ENCODE measurements at regions not wholly inside any gene's neighbourhood (a gene's known extent, or its start where the extent isn't known, plus 50 kb on each side); places are given as distances from the start of the nearest gene placed in this dataset.

GRCh38 chr12:93048656-93049055 is 119.6 kb upstream of the EEA1 start:
- no peaks in the 10 kb centered on the region for H3K27me3 ChIP-seq
- no peaks in the 10 kb centered on the region for H3K9me3 ChIP-seq
- no peak overlapping the region for H3K4me3 ChIP-seq
- intact Hi-C loops (cut with DNase I), result no loop called here
- no peak for DNase-seq (ENCODE audit: extremely low spot score)
- WGBS, result 83% methylated on average over 3 of the region's 3 CpGs
- no peak overlapping the region for H3K27ac ChIP-seq (replicated peaks in 1 of 4)
- H3K36me3 ChIP-seq, result no peaks in the 10 kb centered on the region
- TF ChIP-seq CTCF (IDR thresholded peaks at IDR 0.05) (no peak), POLR2A (IDR thresholded peaks at IDR 0.05; ENCODE audit: low read depth) (no peak), EP300 (IDR thresholded peaks at IDR 0.05) (no peak), POLR2AphosphoS5 (IDR thresholded peaks at IDR 0.05) (no peak)
- peaks cover 4 to 16% (median 9%) of the 10 kb centered on the region in 4 donors for H3K4me1 ChIP-seq

DNA sequence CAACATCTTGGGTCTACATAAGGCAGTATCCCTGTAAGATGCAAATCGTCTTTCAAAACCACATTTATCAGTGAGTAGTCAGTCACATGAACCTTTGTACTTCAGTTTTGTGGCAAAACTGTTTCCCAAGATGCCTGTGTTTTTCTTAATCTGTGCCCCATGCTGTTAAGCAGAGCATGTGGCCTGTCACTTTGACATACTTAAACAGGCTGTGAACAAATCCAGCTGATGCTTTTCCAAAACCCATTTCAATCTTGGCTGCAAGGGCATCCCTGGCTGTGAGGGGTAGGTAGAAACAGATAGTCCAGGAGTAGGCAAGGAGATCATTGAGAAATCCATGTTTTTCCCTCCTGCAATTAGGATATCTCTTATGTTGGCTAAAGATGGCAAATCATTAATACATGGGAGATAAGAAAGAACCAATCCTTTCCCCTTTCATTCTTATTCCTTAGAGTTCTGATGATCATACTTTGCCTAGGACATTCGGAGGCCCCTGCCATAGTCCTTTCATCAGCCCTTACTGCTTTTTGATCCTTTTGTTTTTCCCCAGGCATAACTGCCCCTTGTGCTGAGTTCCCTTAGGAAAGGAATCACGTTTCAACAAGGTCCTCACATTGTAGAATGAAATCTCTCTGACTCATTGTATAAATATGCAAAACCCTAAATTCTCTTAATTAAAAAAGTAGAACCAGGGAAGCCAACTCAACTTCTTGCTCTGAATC is 121.1 kb upstream of the EEA1 start:
- no peak overlapping the region for H3K4me3 ChIP-seq
- no peak for DNase-seq (ENCODE audit: extremely low spot score)
- H3K4me1 ChIP-seq, result peaks cover 4 to 16% (median 9%) of the 10 kb centered on the region in 4 donors
- H3K27me3 ChIP-seq, result no peaks in the 10 kb centered on the region
- intact Hi-C loops (cut with DNase I), result no loop called here
- no peaks in the 10 kb centered on the region for H3K36me3 ChIP-seq
- no peak overlapping the region for H3K27ac ChIP-seq (replicated peaks in 1 of 4)
- no peak for TF ChIP-seq CTCF (IDR thresholded peaks at IDR 0.05)
- TF ChIP-seq EP300 (IDR thresholded peaks at IDR 0.05), result no peak
- no peak for TF ChIP-seq POLR2A (IDR thresholded peaks at IDR 0.05; ENCODE audit: low read depth)
- no peak for TF ChIP-seq POLR2AphosphoS5 (IDR thresholded peaks at IDR 0.05)
- WGBS, result 65% methylated on average over 3 of the region's 3 CpGs
- no peaks in the 10 kb centered on the region for H3K9me3 ChIP-seq

DNA sequence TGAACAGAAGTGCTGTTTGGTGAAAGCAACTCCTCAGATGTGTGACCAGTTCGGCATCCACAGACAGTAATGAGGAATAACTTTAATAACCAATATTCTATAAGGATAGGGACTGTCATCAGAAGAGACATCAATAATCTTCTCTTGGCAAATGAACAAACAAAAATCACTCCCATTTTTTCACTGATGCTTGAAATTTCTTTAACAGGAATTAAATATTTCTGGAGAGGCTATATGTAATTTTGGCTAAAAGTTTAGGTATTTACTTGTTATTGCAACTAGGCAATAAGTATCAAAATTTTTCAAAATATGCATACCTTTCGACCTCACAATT is 121.6 kb upstream of the EEA1 start:
- no peak for DNase-seq (ENCODE audit: extremely low spot score)
- 94% methylated on average over 2 of the region's 2 CpGs for WGBS
- Histone ChIP-seq H3K4me3 (no peak overlapping the region), H3K36me3 (no peaks in the 10 kb centered on the region), H3K9me3 (no peaks in the 10 kb centered on the region), H3K4me1 (peaks cover 4 to 16% (median 9%) of the 10 kb centered on the region in 4 donors), H3K27me3 (no peaks in the 10 kb centered on the region), H3K27ac (replicated peaks in 1 of 4) (no peak overlapping the region)
- TF ChIP-seq EP300 (IDR thresholded peaks at IDR 0.05) (no peak), POLR2A (IDR thresholded peaks at IDR 0.05; ENCODE audit: low read depth) (no peak), CTCF (IDR thresholded peaks at IDR 0.05) (no peak), POLR2AphosphoS5 (IDR thresholded peaks at IDR 0.05) (no peak)
- intact Hi-C loops (cut with DNase I), result no loop called here

- Histone ChIP-seq H3K4me3 (no peak overlapping the region), H3K4me1 (peaks cover 4 to 16% (median 9%) of the 10 kb centered on the region in 4 donors), H3K36me3 (no peaks in the 10 kb centered on the region), H3K27me3 (no peaks in the 10 kb centered on the region), H3K27ac (replicated peaks in 1 of 4) (no peak overlapping the region), H3K9me3 (no peaks in the 10 kb centered on the region)
- TF ChIP-seq EP300 (IDR thresholded peaks at IDR 0.05), result no peak
- TF ChIP-seq POLR2AphosphoS5 (IDR thresholded peaks at IDR 0.05), result no peak
- TF ChIP-seq POLR2A (IDR thresholded peaks at IDR 0.05; ENCODE audit: low read depth), result no peak
- TF ChIP-seq CTCF (IDR thresholded peaks at IDR 0.05), result no peak
- DNase-seq (ENCODE audit: extremely low spot score), result no peak
- intact Hi-C loops (cut with DNase I), result no loop called here
Measured at GRCh38 chr12:93054021-93054420, 124.9 kb upstream of the EEA1 start.

DNA sequence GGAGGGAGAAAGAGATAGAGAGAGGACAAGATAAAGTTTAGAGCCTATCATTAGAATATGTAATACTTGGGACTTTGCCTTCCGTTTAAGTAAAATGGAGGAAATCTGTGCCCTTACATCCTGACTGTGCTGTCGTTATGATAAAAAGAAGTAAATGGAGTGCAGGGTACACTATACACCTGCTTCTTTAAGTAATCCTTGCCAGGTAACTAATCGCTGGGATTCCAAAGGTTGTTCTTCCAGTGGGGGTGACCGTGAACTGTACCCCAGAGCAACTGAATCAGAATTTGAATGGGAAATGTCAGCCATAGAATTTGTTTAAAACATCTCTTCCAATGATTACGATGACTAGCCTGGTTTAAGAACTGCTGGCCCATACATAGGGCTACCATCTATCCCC is 126.1 kb upstream of the EEA1 start:
- 80% methylated on average over 5 of the region's 5 CpGs for WGBS
- Histone ChIP-seq H3K27me3 (no peaks in the 10 kb centered on the region), H3K4me1 (peaks cover 5 to 22% (median 13%) of the 10 kb centered on the region in 4 donors), H3K36me3 (no peaks in the 10 kb centered on the region), H3K4me3 (no peak overlapping the region), H3K9me3 (no peaks in the 10 kb centered on the region), H3K27ac (replicated peaks in 1 of 4) (no peak overlapping the region)
- intact Hi-C loops (cut with DNase I), result no loop called here
- no peak for DNase-seq (ENCODE audit: extremely low spot score)
- TF ChIP-seq POLR2AphosphoS5 (IDR thresholded peaks at IDR 0.05) (no peak), CTCF (IDR thresholded peaks at IDR 0.05) (no peak), EP300 (IDR thresholded peaks at IDR 0.05) (no peak), POLR2A (IDR thresholded peaks at IDR 0.05; ENCODE audit: low read depth) (no peak)

Data from esophagus muscularis mucosa (tissue), 4 donors.